ENCODE measurements at regions not wholly inside any gene's neighbourhood (a gene's known extent, or its start where the extent isn't known, plus 50 kb on each side); places are given as distances from the start of the nearest gene placed in this dataset.

DNA sequence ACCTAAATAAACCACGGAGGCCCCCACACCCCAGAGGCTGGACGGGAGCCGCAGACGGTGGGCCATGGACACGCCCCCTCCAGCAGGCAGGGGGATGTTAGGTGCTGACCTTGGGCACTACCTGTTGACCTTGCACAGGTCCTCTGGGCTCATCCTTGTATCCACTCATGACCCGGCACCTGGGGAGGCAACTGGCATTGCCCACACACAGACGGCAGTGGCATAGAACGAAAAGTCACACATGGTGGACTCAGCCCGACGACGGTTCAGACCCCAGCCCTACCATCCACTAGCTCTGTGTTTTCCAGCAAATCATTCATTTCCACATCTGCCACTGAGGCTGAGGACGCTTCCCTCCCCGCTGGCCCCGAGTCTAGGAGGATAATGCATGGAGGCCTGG lies 247.7 kb upstream of the PPP2R2D start:
- DNase-seq: no peak

DNA sequence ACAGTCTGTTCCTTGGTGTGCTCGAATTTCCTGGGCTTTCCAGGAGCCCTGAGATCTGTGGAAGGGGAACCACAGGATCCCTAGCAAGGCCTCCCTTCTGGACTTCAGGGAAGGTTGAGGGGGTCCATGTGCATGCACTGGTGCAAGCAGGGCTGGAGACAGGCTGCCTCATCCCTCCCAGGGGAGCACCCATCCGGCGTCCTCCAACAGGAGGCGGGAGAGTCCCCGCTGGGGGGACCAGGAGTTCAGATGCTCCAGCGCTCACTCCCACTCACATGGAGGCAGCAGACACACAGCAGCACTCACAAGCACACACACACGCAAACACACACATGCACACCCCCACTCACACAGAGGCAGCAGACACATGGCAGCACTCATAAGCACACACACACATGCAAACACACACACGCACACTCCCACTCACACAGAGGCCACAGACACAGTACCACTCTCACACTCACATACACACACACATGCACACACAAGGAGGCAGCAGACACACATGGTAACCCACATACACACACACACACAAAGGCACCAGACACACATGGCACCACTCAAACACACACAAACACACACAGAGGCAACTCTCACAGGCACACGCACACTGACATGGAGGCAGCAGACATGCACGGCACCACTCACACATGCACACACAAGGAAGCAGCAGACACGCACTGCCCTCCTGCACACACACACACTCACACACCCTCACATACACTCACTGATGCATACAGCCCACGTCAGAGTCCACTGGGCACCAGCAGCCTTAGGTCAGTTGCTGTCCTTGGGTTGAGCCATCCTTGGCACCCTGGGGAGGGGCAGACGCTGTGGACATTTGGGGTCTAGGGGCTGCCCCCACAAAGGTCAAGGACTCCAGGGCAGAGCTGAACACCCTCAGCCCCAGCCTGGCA lies 247.0 kb upstream of the PPP2R2D start:
- DNase-seq: no peak

DNA sequence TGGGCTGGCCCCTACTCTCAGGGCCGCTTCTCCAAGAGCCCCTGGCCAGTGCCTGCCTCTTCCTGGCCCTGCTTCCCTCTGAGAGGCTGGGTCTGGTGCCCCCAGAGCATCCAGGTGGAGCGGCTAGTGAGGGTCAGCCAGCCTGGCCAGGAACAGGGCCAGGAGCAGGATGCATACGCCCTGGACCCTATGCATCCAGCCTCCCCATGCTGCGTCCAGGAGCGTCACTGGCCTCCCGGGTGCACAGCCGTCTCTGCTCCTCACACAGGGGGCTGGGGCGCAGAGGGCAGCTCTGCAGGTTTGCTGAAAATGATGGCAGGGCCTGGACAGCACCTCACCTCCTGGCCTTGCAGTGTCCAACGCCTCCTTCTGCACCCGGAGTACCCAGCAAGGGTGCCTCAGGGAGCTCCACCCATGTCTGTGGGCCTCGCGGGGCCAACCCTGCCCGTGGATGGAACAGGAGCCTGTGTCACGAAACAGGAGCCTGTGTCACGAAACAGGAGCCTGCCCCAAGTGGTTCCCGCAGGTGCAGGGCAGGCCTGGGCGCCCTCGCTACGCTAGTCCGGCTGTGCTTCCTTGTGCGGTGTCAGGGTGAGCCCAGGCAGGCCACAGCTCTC lies 246.2 kb upstream of the PPP2R2D start:
- DNase-seq: no peak

DNA sequence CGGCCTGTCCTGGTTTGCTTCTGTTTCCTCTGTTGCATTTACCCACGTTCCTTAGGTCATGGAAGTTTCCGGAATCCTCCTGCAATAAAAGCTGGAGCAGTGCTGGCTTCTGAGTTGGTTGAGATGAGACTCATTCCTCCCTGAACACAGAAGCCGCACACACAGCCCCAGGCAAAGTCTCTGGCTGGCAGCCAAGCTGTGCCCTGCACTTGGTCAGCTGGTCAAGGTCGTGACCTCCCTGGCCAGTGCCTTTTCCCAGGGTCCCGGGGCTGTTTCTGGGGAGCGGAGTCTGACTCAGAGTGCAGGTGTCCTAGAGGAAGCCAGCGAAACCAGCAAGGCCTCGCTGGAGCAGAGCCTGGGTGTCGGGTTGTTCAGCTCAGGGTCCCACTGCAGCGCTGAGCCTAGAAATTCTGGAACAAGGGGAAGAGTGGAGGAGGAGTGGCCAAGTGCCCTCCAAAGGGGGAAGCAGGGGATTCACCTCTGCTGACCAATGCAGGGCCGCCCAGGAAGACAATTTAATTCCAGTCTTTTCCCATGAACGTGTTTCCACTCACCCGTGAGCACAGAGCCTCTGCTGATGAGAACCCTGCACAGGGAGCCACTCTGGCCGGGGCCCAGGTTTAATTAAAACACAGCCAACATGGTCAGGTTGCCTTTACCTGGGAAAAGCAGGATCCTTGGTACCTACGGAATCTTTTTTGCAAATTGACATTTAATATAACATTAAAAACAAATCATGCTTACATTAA lies 245.5 kb upstream of the PPP2R2D start:
- DNase-seq: no peak

DNA sequence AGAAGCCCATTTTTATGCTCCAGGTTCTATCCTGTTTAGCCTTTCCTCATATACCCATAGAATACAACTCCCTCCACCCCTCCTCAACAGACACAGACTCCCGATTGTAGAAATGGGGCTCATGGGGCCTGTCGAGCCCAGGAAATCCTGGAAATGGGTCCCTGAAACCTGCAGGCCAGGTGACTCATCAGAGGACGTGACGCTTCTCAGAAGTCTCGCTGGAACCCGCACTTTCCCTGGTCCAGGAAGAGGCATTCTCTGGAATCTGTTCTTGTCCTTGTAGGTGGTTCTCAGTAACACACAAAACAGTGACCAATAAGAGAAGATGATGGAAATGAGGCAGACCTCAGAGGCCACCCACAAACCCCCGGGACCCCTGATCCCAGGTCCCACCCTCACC lies 244.8 kb upstream of the PPP2R2D start:
- no peak for DNase-seq

DNA sequence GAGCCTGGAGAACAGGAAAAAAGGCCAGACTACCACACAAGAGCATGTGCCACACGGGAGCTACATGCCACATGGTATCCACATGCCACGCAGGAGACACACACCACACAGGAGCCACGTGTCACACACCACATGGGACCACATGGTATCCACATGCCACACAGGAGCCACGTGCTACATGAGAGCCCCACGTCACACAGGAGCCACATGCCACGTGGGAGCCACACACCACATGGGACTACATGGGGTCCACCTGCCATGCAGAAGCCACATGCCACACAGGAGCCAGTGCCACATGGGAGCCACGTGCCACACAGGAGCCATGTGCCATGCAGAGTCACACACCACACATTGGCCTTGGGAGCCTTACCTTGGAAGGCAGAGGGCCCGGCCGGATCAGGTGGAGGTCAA lies 244.4 kb upstream of the PPP2R2D start:
- DNase-seq: no peak

DNA sequence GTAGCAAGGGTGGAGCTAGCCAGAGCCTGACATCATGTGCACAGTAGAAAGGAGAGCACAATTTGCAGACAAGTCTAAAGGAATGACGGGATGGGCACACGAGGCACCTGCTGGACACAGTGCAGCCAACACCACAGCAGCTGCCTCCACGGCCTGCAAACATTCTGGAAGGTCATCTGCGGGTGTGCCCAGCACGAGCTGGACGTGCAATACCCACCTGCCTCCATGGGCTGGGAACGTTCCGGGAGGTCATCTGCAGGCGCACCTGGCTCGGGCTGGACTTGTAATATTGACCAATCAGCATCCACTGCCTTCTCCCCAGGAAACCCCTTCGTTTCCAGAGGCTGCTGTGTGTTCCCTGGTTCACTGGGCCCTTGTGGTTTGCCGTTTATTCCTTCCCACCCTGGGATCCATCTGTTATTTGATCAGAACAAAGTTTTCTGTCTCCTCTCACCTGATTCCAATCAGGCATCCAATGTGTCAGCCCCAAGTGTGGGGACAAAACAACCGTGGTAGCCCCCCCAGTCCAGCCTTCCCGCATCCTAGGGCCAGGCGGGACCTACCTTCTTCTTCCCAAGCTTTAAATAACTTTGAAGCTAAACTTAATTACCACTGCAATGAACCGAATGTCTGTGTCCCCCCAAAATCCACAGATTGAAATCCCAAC lies 243.4 kb upstream of the PPP2R2D start:
- DNase-seq: no peak

DNA sequence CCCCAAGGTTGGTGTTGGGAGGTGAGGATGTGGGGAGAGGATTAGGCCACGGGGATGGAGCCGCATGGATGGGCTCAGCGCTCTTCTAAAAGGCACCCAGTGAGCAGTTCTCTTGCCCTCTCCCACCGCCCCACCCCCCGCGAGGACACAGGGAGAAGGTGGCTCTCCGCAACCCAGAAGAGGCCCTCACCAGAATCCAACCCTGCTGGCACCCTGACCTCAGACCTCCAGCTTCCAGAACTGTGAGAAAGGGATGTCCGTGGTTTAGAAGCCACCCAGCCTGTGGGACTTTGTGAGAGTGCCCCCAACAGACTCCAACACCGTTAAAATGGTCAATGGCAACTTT lies 242.8 kb upstream of the PPP2R2D start:
- no peak for DNase-seq

DNA sequence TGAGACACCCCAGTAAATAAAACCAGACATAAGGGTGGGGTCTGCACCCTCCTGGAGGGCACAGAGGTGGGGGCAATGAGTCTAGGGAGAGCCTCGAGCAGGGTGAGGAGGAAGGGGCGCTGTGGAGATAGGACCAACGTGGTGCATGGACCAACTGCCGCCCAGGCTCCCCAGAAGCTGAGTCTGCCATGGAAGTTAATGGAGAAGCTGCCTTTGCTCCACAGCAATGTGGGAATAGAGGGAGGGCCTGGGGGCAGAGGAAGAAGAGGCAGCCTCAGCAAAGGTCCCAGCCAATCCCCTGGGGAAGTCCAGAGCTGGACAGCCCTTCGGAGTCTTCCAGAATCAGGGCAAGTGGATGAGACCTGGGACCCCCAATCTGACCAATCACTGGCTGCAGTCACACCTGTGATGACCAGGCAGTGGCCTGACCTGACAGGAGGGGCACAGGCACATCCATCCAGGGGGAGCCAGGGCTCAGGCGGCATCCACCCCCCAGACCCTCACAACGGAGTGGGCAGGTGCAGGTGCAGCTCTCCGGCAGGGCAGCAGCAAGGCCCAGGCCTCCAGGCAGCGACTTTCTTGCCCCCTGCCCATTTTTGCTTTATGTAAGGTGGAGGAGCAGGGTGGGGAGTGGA lies 242.2 kb upstream of the PPP2R2D start:
- DNase-seq: no peak

DNA sequence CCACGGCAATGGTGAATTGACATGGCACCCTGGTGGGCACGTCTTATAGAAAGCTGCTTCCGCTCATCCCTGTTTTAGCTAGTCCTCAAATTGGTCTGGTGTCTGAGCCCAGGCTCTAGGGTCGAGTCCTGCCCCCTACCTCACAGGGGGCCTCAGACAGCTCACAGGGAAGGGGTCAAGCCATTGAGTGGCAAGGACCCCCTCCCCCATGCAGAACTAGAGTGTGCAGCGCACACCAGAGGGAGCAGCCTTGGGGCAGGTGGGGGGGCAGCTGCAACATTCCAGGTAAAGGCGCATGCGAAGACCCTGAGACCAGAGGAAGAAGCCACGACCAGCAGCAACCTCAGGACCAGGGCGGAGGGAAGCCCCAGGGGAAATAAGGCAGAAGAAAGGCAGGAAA lies 240.4 kb upstream of the PPP2R2D start:
- DNase-seq: no peak

DNA sequence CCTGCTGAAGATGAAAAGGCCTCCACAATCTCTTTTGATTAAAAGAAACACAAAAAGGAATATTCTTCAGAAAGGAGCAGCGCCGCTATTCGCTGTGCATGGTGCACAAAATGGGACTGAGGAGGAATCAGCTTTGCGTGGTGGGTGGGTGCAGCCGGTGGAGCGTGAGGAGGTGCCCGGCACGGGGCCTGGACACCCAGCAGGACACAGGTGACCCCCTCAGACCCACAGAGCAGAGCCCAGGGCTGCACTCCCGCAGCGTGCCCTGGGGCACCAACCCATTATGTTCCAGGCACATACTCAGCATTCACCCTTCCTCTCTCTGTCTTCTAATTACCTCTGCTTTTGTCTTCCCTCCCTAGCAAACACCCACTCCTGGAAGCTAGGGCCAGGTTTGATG lies 238.0 kb upstream of the PPP2R2D start:
- DNase-seq: no peak

DNA sequence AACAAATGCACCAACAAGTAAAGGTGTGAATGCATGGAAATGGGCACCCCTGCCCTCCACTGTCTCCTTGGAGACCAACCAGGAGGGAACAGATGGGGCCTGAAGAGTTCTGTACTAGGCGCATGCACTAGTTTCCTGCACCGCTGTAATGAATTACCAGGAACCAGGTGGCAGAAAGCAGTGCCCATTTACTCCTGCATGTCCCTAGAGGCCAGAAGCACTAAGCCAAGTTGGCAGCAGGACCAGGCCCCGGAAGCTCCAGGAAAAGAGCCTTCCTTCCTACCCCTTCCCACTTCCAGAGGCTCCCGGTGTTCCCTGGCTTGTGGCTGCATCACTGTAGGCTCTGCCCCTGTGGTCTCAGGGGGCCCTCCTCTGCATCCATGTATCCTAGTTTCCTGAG lies 237.5 kb upstream of the PPP2R2D start:
- no peak for DNase-seq

DNA sequence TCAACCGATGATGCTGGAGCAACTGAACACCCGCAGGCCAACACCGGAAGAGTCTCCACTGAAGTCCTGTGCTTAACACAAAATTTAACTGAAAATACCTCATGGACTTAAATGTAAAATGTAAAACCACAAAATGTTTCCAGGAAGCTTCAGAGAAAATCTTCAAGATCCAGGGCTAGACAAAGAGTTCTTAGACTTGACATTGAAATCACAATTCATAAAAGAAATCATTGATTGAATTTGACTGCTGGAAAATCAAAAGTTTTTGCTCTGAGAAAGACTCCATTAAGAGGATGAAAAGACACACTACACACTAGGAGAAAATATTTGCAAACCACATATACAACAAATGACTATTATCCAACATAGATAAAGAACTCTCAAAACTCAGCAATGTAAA lies 234.7 kb upstream of the PPP2R2D start:
- DNase-seq: no peak

DNA sequence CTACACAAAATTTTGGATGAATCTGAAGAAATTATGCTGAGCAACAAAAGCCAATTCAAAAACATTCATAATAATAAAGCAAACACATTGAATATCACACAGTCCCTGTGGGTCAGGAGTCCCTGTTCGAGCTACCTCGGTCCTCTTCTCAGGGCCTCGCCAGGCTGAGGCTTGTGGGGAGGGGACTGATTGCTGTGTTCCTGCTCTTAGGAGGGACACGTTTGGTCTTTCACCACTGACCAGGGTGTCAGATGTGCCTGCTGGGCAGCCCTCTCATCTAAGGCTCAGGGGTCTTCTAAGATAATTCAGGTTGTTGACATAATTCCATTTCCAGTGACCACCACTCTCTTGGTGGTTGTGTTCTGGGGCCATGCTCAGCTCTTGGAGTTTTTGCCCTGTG lies 233.8 kb upstream of the PPP2R2D start:
- DNase-seq: no peak

DNA sequence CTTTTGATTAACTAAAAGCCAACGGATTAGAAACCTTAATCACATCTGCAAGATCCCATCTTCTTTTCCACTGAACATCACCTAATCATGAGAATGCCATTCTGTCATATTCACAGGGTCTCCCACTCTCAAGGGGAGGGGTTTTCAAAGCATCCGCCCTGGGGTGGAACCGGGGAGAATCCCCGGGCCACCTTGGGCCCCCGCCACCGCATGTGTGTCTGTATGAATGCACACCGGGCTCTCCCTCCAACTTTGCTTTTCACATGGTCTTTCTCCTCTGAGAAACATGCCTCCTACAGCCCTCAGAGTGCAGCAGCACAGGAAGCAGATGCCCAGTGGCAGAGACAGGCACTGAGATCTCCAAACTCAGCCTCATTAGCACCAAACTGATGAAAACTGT lies 233.2 kb upstream of the PPP2R2D start:
- no peak for DNase-seq

DNA sequence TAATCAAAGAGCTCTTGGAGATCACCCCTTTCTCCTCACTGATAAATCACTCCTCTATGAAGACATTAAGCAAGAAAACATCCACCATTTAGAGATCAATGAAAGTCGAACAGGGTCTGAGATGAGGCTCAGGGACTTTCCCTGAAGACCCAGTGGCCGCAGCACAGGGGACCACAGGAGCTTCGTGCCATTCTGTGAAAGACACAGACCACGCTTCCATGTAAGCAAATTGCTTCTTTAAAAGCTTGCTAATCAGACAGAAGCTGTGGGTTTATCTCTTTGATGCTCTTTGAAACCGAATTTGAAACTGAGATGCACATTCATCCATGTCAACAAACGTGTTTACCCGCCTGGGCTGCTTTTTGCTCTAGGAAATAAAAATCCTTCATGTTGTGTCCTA lies 231.9 kb upstream of the PPP2R2D start:
- no peak for DNase-seq

DNA sequence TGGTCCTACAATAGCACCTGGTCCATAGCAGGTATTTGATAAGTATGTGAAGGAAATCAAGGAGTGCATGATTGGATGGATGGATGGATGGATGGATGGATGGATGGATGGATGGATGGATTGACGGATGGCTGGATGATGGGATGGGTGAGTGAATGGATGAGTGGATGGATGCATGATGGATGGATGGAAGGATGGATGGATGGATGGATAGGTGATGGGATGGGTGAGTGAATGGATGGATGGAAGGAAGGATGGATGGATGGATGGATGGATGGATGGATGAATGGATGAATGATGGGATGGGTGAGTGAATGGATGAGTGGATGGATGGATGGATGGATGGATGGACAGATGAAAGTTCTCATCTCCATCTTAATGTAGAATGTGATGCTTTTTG lies 231.0 kb upstream of the PPP2R2D start:
- no peak for DNase-seq

DNA sequence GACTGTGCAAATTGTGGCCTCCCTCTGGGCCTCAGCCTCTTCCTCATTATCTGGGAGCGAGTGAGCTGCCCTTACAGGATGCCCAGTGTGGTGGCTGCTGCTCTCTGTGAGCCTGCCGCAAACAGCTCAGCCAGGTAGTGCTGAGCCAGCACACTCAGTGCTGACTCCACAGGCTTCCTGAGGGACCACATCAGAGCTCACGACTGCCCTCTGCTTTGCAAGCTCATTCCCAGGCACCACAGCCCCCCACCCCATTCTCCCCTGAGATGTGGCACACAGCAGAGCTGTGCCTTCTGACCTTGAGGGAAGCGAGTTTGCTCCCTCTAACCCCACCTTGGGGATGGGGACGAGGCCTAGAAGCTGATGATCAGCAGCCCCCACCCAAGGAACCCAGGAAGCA lies 230.5 kb upstream of the PPP2R2D start:
- no peak for DNase-seq

DNA sequence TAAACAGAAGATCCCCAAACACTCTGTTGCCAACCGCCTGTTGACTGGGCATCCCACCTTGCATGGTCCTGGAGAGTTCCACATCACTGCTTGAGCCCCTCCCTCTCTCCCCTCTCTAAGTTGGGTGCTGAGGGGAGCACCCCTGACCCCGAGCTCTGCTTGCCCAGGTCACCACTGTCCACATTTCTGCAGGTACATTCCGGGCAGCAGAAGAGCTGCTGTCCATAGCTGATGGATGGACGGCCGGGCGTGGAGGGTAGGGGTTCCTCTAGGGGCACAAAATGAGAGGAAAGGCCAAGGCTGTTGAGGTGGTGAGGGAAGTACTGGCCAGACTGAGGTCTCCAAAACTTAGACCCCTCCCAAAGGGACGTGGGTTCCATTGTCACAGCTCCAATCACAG lies 227.4 kb upstream of the PPP2R2D start:
- DNase-seq: no peak

DNA sequence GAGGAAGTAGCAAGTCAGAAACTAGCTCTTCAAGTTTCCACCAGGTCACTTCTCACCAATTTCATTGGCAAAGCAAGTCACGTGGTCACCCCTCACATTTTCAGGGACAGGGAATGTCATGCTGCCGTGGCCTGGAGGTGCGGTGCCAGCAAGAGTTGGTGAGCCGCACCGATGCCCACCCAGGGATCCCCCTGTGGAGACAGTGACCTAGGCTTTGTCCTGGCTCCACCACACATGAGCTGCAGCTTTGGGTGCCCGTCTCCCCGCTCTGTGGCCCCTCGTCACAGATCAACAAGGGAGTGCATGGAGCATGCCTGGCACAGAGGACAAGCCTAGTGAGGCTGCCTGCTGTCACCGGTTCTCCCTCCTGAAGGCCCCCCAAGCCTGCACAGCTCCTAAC lies 226.7 kb upstream of the PPP2R2D start:
- DNase-seq: no peak

DNA sequence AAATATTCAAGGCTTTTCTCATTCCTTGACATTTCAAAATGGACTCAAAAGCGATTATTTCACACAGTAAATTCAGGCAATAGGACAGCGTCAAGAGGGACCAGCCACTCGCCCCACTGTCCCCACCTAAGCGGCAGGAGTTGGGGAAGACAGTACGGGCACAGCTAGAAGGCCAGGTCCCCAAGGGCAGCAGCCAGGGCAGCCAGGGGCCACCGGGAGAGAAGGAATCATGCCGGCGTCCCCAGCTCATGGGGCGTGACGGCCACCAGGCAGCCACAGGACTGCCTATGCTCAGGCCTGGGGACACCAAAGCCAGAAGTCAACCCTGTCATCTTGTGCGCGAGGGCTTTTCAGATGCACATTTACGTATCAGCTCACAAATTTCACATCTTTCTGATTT lies 225.7 kb upstream of the PPP2R2D start:
- DNase-seq: no peak

DNA sequence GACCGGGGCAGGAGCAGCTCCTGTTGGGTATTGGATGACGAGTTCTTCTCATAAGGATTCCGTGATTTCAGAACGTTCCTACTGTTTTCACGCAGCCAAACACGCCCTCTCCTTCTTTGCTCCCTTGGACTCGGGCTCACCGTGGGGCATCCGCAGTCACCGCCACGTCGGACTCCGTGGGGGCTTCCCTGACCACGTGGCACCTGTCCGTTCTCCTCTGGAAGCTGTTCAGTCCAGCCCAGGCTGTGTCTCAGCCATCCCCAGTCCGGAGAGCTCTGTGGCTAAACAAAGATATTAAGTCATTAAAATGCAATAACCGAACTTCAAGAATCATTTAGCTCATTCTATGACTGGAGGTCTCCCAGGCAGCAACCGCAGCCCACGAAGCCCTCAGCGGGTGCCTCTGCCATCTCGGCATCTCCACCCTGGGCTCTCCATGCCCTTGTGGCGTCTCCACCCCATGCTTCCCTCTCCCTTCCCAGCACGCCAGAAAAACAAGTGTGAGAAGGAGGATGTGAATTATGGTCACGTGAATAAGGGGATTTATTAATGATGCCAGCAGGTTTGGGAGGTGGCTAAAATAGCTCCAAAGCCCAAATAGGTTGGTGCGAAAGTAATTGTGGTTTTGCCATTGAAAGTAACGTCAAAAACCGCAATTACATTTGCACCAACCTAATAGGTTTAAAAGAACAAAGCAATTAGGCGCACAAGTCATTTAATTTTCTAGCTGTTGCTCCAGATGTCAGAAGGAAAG lies 224.6 kb upstream of the PPP2R2D start:
- no peak for DNase-seq

Data from EL (cell line).